ENCODE measurements at regions not wholly inside any gene's neighbourhood (a gene's known extent, or its start where the extent isn't known, plus 50 kb on each side); places are given as distances from the start of the nearest gene placed in this dataset.
"Not testable (repeated sequence)": the region's sequence is repeated elsewhere in the genome, so short reads cannot be mapped to it uniquely, and the experiment has no call there.

GRCh38 chr16:87161410-87161809, 155.8 kb downstream of the C16orf95 start:
- TF ChIP-seq ESRRA (IDR thresholded peaks at IDR 0.05; ENCODE audit: low read length); POLR2AphosphoS5 (IDR thresholded peaks at IDR 0.05; ENCODE audit: low read length); POLR2A (IDR thresholded peaks at IDR 0.05; ENCODE audit: low read depth, low read length): not testable (repeated sequence)
